OCI-LY7 (cell line): ENCODE measurements at regions not wholly inside any gene's neighbourhood (a gene's known extent, or its start where the extent isn't known, plus 50 kb on each side); places are given as distances from the start of the nearest gene placed in this dataset.

ENCODE experiments used
- CTCF ChIP-seq: fragments of 200-600 bp; sonication (generic); conservative IDR thresholded peaks from 2 replicates; pipeline ENCODE4 v1.5.1; 2014; ENCODE audit warnings: mild to moderate bottlenecking, antibody characterized with exemption, low read length, moderate library complexity, mixed read lengths
- EZH2phosphoT487 ChIP-seq: fragments of 200-600 bp; sonication (generic); IDR thresholded peaks from 2 replicates; pipeline ENCODE4 v1.6.1; 2018; ENCODE audit warnings: low read depth, borderline replicate concordance, mild to moderate bottlenecking, mixed run types, antibody characterized with exemption, low read length, moderate library complexity, mixed read lengths

- TF ChIP-seq CTCF (no peak), EZH2phosphoT487 (no peak)
Measured at GRCh38 chr7:15755061-15755460, 68.6 kb upstream of the MEOX2 start.
